Fibroblast of skin of right quadriceps (primary cell): ENCODE measurements at regions not wholly inside any gene's neighbourhood (a gene's known extent, or its start where the extent isn't known, plus 50 kb on each side); places are given as distances from the start of the nearest gene placed in this dataset.

ENCODE experiments used
- DNase-seq: peaks from one replicate; pipeline ENCODE4 v3.0.0-alpha.2; 2013

GRCh38 chr5:56289602-56289987 lies 56.5 kb upstream of the ANKRD55 start:
- DNase-seq = no peak

- DNase-seq = no peak
Observed at GRCh38 chr5:56288873-56289601, 55.9 kb upstream of the ANKRD55 start.

GRCh38 chr5:56286015-56286884 lies 53.1 kb upstream of the ANKRD55 start:
- no peak for DNase-seq

GRCh38 chr5:56282951-56283350 lies 49.8 kb upstream of the ANKRD55 start:
- no peak for DNase-seq
